GM11168 (cell line): ENCODE measurements at regions not wholly inside any gene's neighbourhood (a gene's known extent, or its start where the extent isn't known, plus 50 kb on each side); places are given as distances from the start of the nearest gene placed in this dataset.

Source experiments
- in situ Hi-C: fragments of 300-500 bp; cut with MboI; formaldehyde crosslinking; loops from one replicate; pipeline ENCODE4 v1.12.0; 2022; ENCODE audit warnings: low sequenced_read_pairs; ENCODE audit not compliant: unreplicated experiment

GRCh38 chr19:31985001-31985605 lies 360.3 kb upstream of the ZNF507 start:
- in situ Hi-C loops = no loop called here

GRCh38 chr19:31986951-31987350 lies 358.5 kb upstream of the ZNF507 start:
- in situ Hi-C loops = no loop called here

GRCh38 chr19:31988256-31988655 lies 357.2 kb upstream of the ZNF507 start:
- in situ Hi-C loops = no loop called here

GRCh38 chr19:31991984-31992655 lies 353.3 kb upstream of the ZNF507 start:
- in situ Hi-C loops = no loop called here

GRCh38 chr19:31992750-31993149 lies 352.7 kb upstream of the ZNF507 start:
- in situ Hi-C loops = no loop called here

- in situ Hi-C loops = no loop called here
These were observed 349.9 kb upstream of the ZNF507 start for GRCh38 chr19:31995546-31995945.

GRCh38 chr19:32010071-32010470 lies 335.3 kb upstream of the ZNF507 start:
- in situ Hi-C loops = no loop called here

- in situ Hi-C loops = no loop called here
These were observed 333.2 kb upstream of the ZNF507 start for GRCh38 chr19:32012206-32012605.

GRCh38 chr19:32012886-32013631 lies 332.4 kb upstream of the ZNF507 start:
- in situ Hi-C loops = no loop called here

- in situ Hi-C loops = no loop called here
These were observed 328.0 kb upstream of the ZNF507 start for GRCh38 chr19:32017176-32017953.

- in situ Hi-C loops = no loop called here
These were observed 327.4 kb upstream of the ZNF507 start for GRCh38 chr19:32018014-32018413.

GRCh38 chr19:32020538-32020937 lies 324.9 kb upstream of the ZNF507 start:
- in situ Hi-C loops = no loop called here

- in situ Hi-C loops = no loop called here
These were observed 323.3 kb upstream of the ZNF507 start for GRCh38 chr19:32022044-32022640.

GRCh38 chr19:32022731-32023563 lies 322.5 kb upstream of the ZNF507 start:
- in situ Hi-C loops = no loop called here

- in situ Hi-C loops = no loop called here
These were observed 321.9 kb upstream of the ZNF507 start for GRCh38 chr19:32023564-32023832.

GRCh38 chr19:32029235-32029634 lies 316.2 kb upstream of the ZNF507 start:
- in situ Hi-C loops = no loop called here

- in situ Hi-C loops = no loop called here
These were observed 312.8 kb upstream of the ZNF507 start for GRCh38 chr19:32032561-32032960.

GRCh38 chr19:32035626-32036025 lies 309.8 kb upstream of the ZNF507 start:
- in situ Hi-C loops = no loop called here

GRCh38 chr19:32038021-32038920 lies 307.1 kb upstream of the ZNF507 start:
- in situ Hi-C loops = no loop called here
